ENCODE measurements at regions not wholly inside any gene's neighbourhood (a gene's known extent, or its start where the extent isn't known, plus 50 kb on each side); places are given as distances from the start of the nearest gene placed in this dataset.

GRCh38 chr11:98659431-98659830 is 361.3 kb upstream of the CNTN5 start:
- Mint-ChIP-seq H3K27ac (no peak overlapping the region), H3K9me3 (peaks cover 0 to 6% (median 3%) of the 10 kb centered on the region in 7 donors), H3K27me3 (ENCODE audit: low read depth in 3 of 3) (peaks cover 0 to 3% (median 1%) of the 10 kb centered on the region in 3 donors), H3K36me3 (no peaks in the 10 kb centered on the region), H3K4me1 (no peaks in the 10 kb centered on the region), H3K4me3 (no peak overlapping the region)
- H3K4me1 ChIP-seq (ENCODE audit: control insufficient read depth in 1 of 2, insufficient read depth in 2 of 2, low read length in 2 of 2) = no peaks in the 10 kb centered on the region
- H3K4me3 ChIP-seq (replicated peaks in 1 of 3; ENCODE audit: low read depth in 2 of 3, low read length in 3 of 3) = no peak overlapping the region
- H3K27me3 ChIP-seq (ENCODE audit: control insufficient read depth in 2 of 2, insufficient read depth in 2 of 2, low read length in 2 of 2) = no peaks in the 10 kb centered on the region
- H3K9me3 ChIP-seq (replicated peaks in 1 of 2; ENCODE audit: control insufficient read depth in 1 of 2, insufficient read depth in 1 of 2, low read length in 2 of 2) = peaks cover 8 to 10% of the 10 kb centered on the region in 2 donors
- no peak for DNase-seq
- no peak overlapping the region for H2AFZ ChIP-seq (ENCODE audit: insufficient read depth, low read depth, low read length, poor library complexity, severe bottlenecking)
- H3K36me3 ChIP-seq (replicated peaks in 1 of 2; ENCODE audit: control insufficient read depth in 1 of 2, insufficient read depth in 2 of 2, low read length in 2 of 2) = no peaks in the 10 kb centered on the region
- no peaks in the 10 kb centered on the region for H3K79me2 ChIP-seq (ENCODE audit: insufficient read depth, low read length)
- no peak overlapping the region for H3K4me2 ChIP-seq (replicated peaks; ENCODE audit: extremely low read depth, low read length, poor library complexity, severe bottlenecking)
- intact Hi-C loops (cut with micrococcal nuclease) = no loop called here
- H3K27ac ChIP-seq (ENCODE audit: low read depth in 1 of 2, low read length in 2 of 2) = no peak overlapping the region
- no peaks in the 10 kb centered on the region for H4K20me1 ChIP-seq (ENCODE audit: insufficient read depth, low read length)
- no peak overlapping the region for H3K9ac ChIP-seq (ENCODE audit: insufficient read depth, low read length, poor library complexity, severe bottlenecking)
- 67% methylated on average over 1 of the region's 4 CpGs for WGBS (ENCODE audit: insufficient coverage)
- TF ChIP-seq CTCF (IDR thresholded peaks at IDR 0.05) = no peak

GRCh38 chr11:98674390-98674789 is 346.4 kb upstream of the CNTN5 start:
- H3K9ac ChIP-seq (ENCODE audit: insufficient read depth, low read length, poor library complexity, severe bottlenecking) = no peak overlapping the region
- H3K27ac ChIP-seq (ENCODE audit: low read depth in 1 of 2, low read length in 2 of 2) = no peak overlapping the region
- H3K79me2 ChIP-seq (ENCODE audit: insufficient read depth, low read length) = no peaks in the 10 kb centered on the region
- H3K4me1 Mint-ChIP-seq = no peaks in the 10 kb centered on the region
- no peak overlapping the region for H2AFZ ChIP-seq (ENCODE audit: insufficient read depth, low read depth, low read length, poor library complexity, severe bottlenecking)
- H4K20me1 ChIP-seq (ENCODE audit: insufficient read depth, low read length) = no peaks in the 10 kb centered on the region
- no peak for TF ChIP-seq CTCF (IDR thresholded peaks at IDR 0.05)
- no peaks in the 10 kb centered on the region for H3K9me3 ChIP-seq (replicated peaks in 1 of 2; ENCODE audit: control insufficient read depth in 1 of 2, insufficient read depth in 1 of 2, low read length in 2 of 2)
- H3K4me1 ChIP-seq (ENCODE audit: control insufficient read depth in 1 of 2, insufficient read depth in 2 of 2, low read length in 2 of 2) = no peaks in the 10 kb centered on the region
- DNase-seq = no peak
- intact Hi-C loops (cut with micrococcal nuclease) = no loop called here
- WGBS (ENCODE audit: insufficient coverage) = no CpG with 5 or more reads among the region's 2 CpGs
- peaks cover 0 to 1% (median 0%) of the 10 kb centered on the region in 3 donors for H3K27me3 Mint-ChIP-seq (ENCODE audit: low read depth in 3 of 3)
- H3K4me3 Mint-ChIP-seq = no peak overlapping the region
- H3K36me3 Mint-ChIP-seq = no peaks in the 10 kb centered on the region
- no peaks in the 10 kb centered on the region for H3K36me3 ChIP-seq (replicated peaks in 1 of 2; ENCODE audit: control insufficient read depth in 1 of 2, insufficient read depth in 2 of 2, low read length in 2 of 2)
- H3K4me3 ChIP-seq (replicated peaks in 1 of 3; ENCODE audit: low read depth in 2 of 3, low read length in 3 of 3) = no peak overlapping the region
- no peak overlapping the region for H3K27ac Mint-ChIP-seq
- no peaks in the 10 kb centered on the region for H3K27me3 ChIP-seq (ENCODE audit: control insufficient read depth in 2 of 2, insufficient read depth in 2 of 2, low read length in 2 of 2)
- H3K9me3 Mint-ChIP-seq = peaks cover 0 to 8% (median 4%) of the 10 kb centered on the region in 7 donors
- H3K4me2 ChIP-seq (replicated peaks; ENCODE audit: extremely low read depth, low read length, poor library complexity, severe bottlenecking) = no peak overlapping the region

Measured in CD14-positive monocyte (primary cell).